Liver (tissue), 7 donors: ENCODE measurements at regions not wholly inside any gene's neighbourhood (a gene's known extent, or its start where the extent isn't known, plus 50 kb on each side); places are given as distances from the start of the nearest gene placed in this dataset.

ENCODE experiments used
- DNase-seq: peaks from one replicate; pipeline ENCODE4 v3.0.0-alpha.2; 2017; ENCODE audit warnings: low spot score
- H3K27ac ChIP-seq, 2 donors: one replicate each; pipeline ENCODE4 v1.7.0; 2013; ENCODE audit warnings: inconsistent platforms in 2 of 2, low read length in 2 of 2, control low read depth in 1 of 2, low read depth in 1 of 2, mild to moderate bottlenecking in 1 of 2
- H3K27me3 ChIP-seq, 4 donors: one replicate each; pipeline versions ENCODE4 v1.6.1 to v1.7.0; 2013; ENCODE audit warnings: low read length in 3 of 4, inconsistent platforms in 1 of 4, mild to moderate bottlenecking in 1 of 4, moderate library complexity in 1 of 4; ENCODE audit not compliant: control insufficient read depth in 4 of 4, insufficient read depth in 4 of 4
- H3K36me3 ChIP-seq, 4 donors: one replicate each; pipeline versions ENCODE4 v1.6.1 to v1.7.0; 2013; ENCODE audit warnings: low read length in 3 of 4, mild to moderate bottlenecking in 3 of 4, low read depth in 1 of 4, moderate library complexity in 1 of 4; ENCODE audit not compliant: control insufficient read depth in 4 of 4, insufficient read depth in 3 of 4
- H3K4me1 ChIP-seq, 4 donors: one replicate each; pipeline versions ENCODE4 v1.6.1 to v1.7.0; 2013; ENCODE audit warnings: low read length in 3 of 4, mild to moderate bottlenecking in 3 of 4, moderate library complexity in 1 of 4; ENCODE audit not compliant: control insufficient read depth in 4 of 4, insufficient read depth in 4 of 4
- H3K4me3 ChIP-seq, 3 donors: one replicate each; pipeline versions ENCODE4 v1.6.1 to v1.7.0; 2013; ENCODE audit warnings: low read length in 3 of 3, control low read depth in 1 of 3, low read depth in 1 of 3, mild to moderate bottlenecking in 1 of 3
- H3K9ac ChIP-seq, 2 donors: one replicate each; pipeline ENCODE4 v1.7.0; 2013; ENCODE audit warnings: low read length in 2 of 2, mild to moderate bottlenecking in 2 of 2, moderate library complexity in 2 of 2, control low read depth in 1 of 2, low read depth in 1 of 2
- H3K9me3 ChIP-seq, 4 donors: one replicate each; pipeline versions ENCODE4 v1.6.1 to v1.7.0; 2013; ENCODE audit warnings: low read length in 3 of 4; ENCODE audit not compliant: control insufficient read depth in 4 of 4
- ATF3 ChIP-seq: IDR thresholded peaks from 2 replicates; pipeline ENCODE4 v1.6.1; 2016; ENCODE audit warnings: antibody characterized with exemption
- FOXA2 ChIP-seq: IDR thresholded peaks from 2 replicates; pipeline ENCODE4 v1.6.1; 2016; ENCODE audit warnings: antibody characterized with exemption
- HNF4G ChIP-seq: IDR thresholded peaks from 2 replicates; pipeline ENCODE4 v1.6.1; 2016; ENCODE audit warnings: antibody characterized with exemption
- JUND ChIP-seq, 2 donors: IDR thresholded peaks; 2 replicates each; pipeline ENCODE4 v1.6.1; 2016; ENCODE audit warnings: antibody characterized with exemption in 2 of 2
- MAX ChIP-seq: IDR thresholded peaks from 2 replicates; pipeline ENCODE4 v1.6.1; 2016; ENCODE audit warnings: antibody characterized with exemption
- NR2F2 ChIP-seq: IDR thresholded peaks from 2 replicates; pipeline ENCODE4 v1.6.1; 2016; ENCODE audit warnings: antibody characterized with exemption
- RAD21 ChIP-seq, 2 donors: IDR thresholded peaks; 2 replicates each; pipeline ENCODE4 v1.6.1; 2016; ENCODE audit warnings: antibody characterized with exemption in 2 of 2, mild to moderate bottlenecking in 2 of 2
- REST ChIP-seq: IDR thresholded peaks from 2 replicates; pipeline ENCODE4 v1.6.1; 2016; ENCODE audit warnings: antibody characterized with exemption, mild to moderate bottlenecking
- SP1 ChIP-seq: IDR thresholded peaks from 2 replicates; pipeline ENCODE4 v1.6.1; 2018; ENCODE audit warnings: antibody characterized with exemption, mild to moderate bottlenecking
- TAF1 ChIP-seq: conservative IDR thresholded peaks from 2 replicates; pipeline ENCODE4 v1.6.1; 2016; ENCODE audit warnings: antibody characterized with exemption, mild to moderate bottlenecking
- YY1 ChIP-seq: IDR thresholded peaks from 2 replicates; pipeline ENCODE4 v1.6.1; 2016; ENCODE audit warnings: antibody characterized with exemption, mild to moderate bottlenecking
- ZBTB33 ChIP-seq: IDR thresholded peaks from 2 replicates; pipeline ENCODE4 v1.6.1; 2016; ENCODE audit warnings: antibody characterized with exemption
- WGBS: extraction: QIAGEN DNeasy Blood & Tissue Kit; methylation state at CpG from one replicate; pipeline ENCODE4 v1.1.7; 2013; 5-methylcytosine and 5-hydroxymethylcytosine counted together
- donor health status: healthy.
- donor health status: healthy.
- donor health status: healthy.
- donor health status: healthy.

GRCh38 chr13:53182724-53183123 is 154.1 kb downstream of the OLFM4 start:
- Histone ChIP-seq H3K9ac (no peak overlapping the region), H3K9me3 (no peaks in the 10 kb centered on the region), H3K36me3 (no peaks in the 10 kb centered on the region), H3K4me1 (no peaks in the 10 kb centered on the region), H3K4me3 (no peak overlapping the region), H3K27ac (no peak overlapping the region), H3K27me3 (no peaks in the 10 kb centered on the region)
- 44% methylated on average over 3 of the region's 3 CpGs for WGBS
- DNase-seq = no peak
- TF ChIP-seq HNF4G = no peak
- no peak for TF ChIP-seq REST
- no peak for TF ChIP-seq JUND (IDR thresholded peaks at IDR 0.05)

- Histone ChIP-seq H3K9ac (no peak overlapping the region), H3K4me1 (no peaks in the 10 kb centered on the region), H3K36me3 (no peaks in the 10 kb centered on the region), H3K27ac (no peak overlapping the region), H3K4me3 (no peak overlapping the region), H3K9me3 (no peaks in the 10 kb centered on the region), H3K27me3 (no peaks in the 10 kb centered on the region)
- TF ChIP-seq RAD21 (IDR thresholded peaks at IDR 0.05) (no peak), ATF3 (no peak), FOXA2 (no peak), MAX (no peak), SP1 (no peak), TAF1 (no peak), YY1 (no peak), NR2F2 (no peak), ZBTB33 (no peak), REST (no peak), HNF4G (no peak)
- DNase-seq = no peak
- 62% methylated on average over 2 of the region's 2 CpGs for WGBS
Observed at GRCh38 chr13:53188120-53188519, 159.5 kb downstream of the OLFM4 start.
